Naive thymus-derived CD4-positive, alpha-beta T cell (primary cell): ENCODE measurements at regions not wholly inside any gene's neighbourhood (a gene's known extent, or its start where the extent isn't known, plus 50 kb on each side); places are given as distances from the start of the nearest gene placed in this dataset.

ENCODE experiments used
- ATAC-seq: fragments of 150-1000 bp; cut with Tn5 transposase; 2 replicates; pipeline ENCODE4 v1.10.0; 2021; ENCODE audit warnings: mild to moderate bottlenecking, moderate library complexity
- CTCF ChIA-PET: fragments of 350-600 bp; sonication (Branson Sonifier 250); formaldehyde crosslinking; loops from one replicate; lab custom pipeline; 2021; ENCODE audit warnings: antibody characterized with exemption; lab: Charles Lee
- POLR2A ChIA-PET: fragments of 350-600 bp; sonication (Branson Sonifier 250); formaldehyde crosslinking; loops from one replicate; lab custom pipeline; 2021; ENCODE audit warnings: antibody characterized with exemption, inconsistent platforms; lab: Charles Lee
- DNase-seq, 9 donors: peaks; one replicate each; pipeline versions ENCODE4 v3.0.0 to v3.0.0-alpha.2; 2020 to 2022; ENCODE audit warnings: mixed read lengths in 1 of 9
- H3K27ac ChIP-seq: one replicate; pipeline ENCODE4 v1.7.0; 2013; ENCODE audit warnings: mild to moderate bottlenecking, low read depth, low read length, moderate library complexity
- H3K27me3 ChIP-seq, 2 donors: one replicate each; pipeline ENCODE4 v1.7.0; 2013; ENCODE audit warnings: low read length in 2 of 2, mild to moderate bottlenecking in 2 of 2, moderate library complexity in 2 of 2; ENCODE audit not compliant: control insufficient read depth in 2 of 2, insufficient read depth in 2 of 2
- H3K36me3 ChIP-seq, 3 experiments: 1 replicate in 2 of 3; 2 replicates in 1 of 3; pipeline ENCODE4 v1.7.0; 2013; ENCODE audit warnings: low read length in 3 of 3, mild to moderate bottlenecking in 3 of 3, moderate library complexity in 1 of 3; ENCODE audit not compliant: insufficient read depth in 3 of 3, control insufficient read depth in 2 of 3
- H3K4me1 ChIP-seq, 2 donors: one replicate each; pipeline ENCODE4 v1.7.0; 2013; ENCODE audit warnings: low read length in 2 of 2, mild to moderate bottlenecking in 2 of 2, moderate library complexity in 1 of 2; ENCODE audit not compliant: control insufficient read depth in 2 of 2, insufficient read depth in 2 of 2
- H3K4me3 ChIP-seq: 2 replicates; pipeline ENCODE4 v1.7.0; 2013; ENCODE audit warnings: mild to moderate bottlenecking, low read length
- H3K9me3 ChIP-seq, 3 experiments: 1 replicate in 2 of 3; 2 replicates in 1 of 3; pipeline ENCODE4 v1.7.0; 2013; ENCODE audit warnings: low read length in 3 of 3; ENCODE audit not compliant: control insufficient read depth in 2 of 3
- H3K27ac Mint-ChIP-seq, 9 donors: one replicate each; pipeline ENCODE4 v1.8.0; 2020 to 2022; ENCODE audit warnings: mixed read lengths in 9 of 9, mild to moderate bottlenecking in 8 of 9, moderate library complexity in 5 of 9, inconsistent platforms in 2 of 9
- H3K27me3 Mint-ChIP-seq, 5 donors: one replicate each; pipeline ENCODE4 v1.8.0; 2021 to 2022; ENCODE audit warnings: mixed read lengths in 5 of 5, mild to moderate bottlenecking in 1 of 5
- H3K36me3 Mint-ChIP-seq, 5 donors: one replicate each; pipeline ENCODE4 v1.8.0; 2020 to 2022; ENCODE audit warnings: mixed read lengths in 5 of 5, mild to moderate bottlenecking in 3 of 5, inconsistent platforms in 1 of 5
- H3K4me1 Mint-ChIP-seq, 7 donors: one replicate each; pipeline ENCODE4 v1.8.0; 2020 to 2022; ENCODE audit warnings: mixed read lengths in 7 of 7, mild to moderate bottlenecking in 3 of 7, inconsistent platforms in 1 of 7
- H3K4me3 Mint-ChIP-seq, 10 donors: one replicate each; pipeline ENCODE4 v1.8.0; 2020 to 2022; ENCODE audit warnings: mild to moderate bottlenecking in 10 of 10, mixed read lengths in 10 of 10, moderate library complexity in 6 of 10, inconsistent platforms in 2 of 10
- H3K9me3 Mint-ChIP-seq, 11 donors: one replicate each; pipeline ENCODE4 v1.8.0; 2020 to 2022; ENCODE audit warnings: mixed read lengths in 11 of 11, mild to moderate bottlenecking in 4 of 11, inconsistent platforms in 1 of 11, moderate library complexity in 1 of 11
- intact Hi-C, 2 donors: fragments of 100-400 bp; cut with micrococcal nuclease; formaldehyde crosslinking; loops; one replicate each; pipeline ENCODE4 v1.15.1; 2023

GRCh38 chr11:71201936-71202597, 50.3 kb downstream of the SHANK2 start:
- ChIA-PET POLR2A (no interaction called here), CTCF (no interaction called here)
- no peaks in the 10 kb centered on the region for H3K9me3 Mint-ChIP-seq
- Histone ChIP-seq H3K27ac (no peak overlapping the region), H3K27me3 (no peaks in the 10 kb centered on the region), H3K4me3 (no peak overlapping the region), H3K9me3 (no peaks in the 10 kb centered on the region), H3K4me1 (no peaks in the 10 kb centered on the region), H3K36me3 (no peaks in the 10 kb centered on the region)
- no peak overlapping the region for H3K4me3 Mint-ChIP-seq
- ATAC-seq: no peak
- intact Hi-C loops: no loop called here
- no peaks in the 10 kb centered on the region for H3K36me3 Mint-ChIP-seq
- peaks cover 0 to 8% (median 0%) of the 10 kb centered on the region in 5 donors for H3K27me3 Mint-ChIP-seq
- H3K4me1 Mint-ChIP-seq: no peaks in the 10 kb centered on the region
- DNase-seq: no peak
- H3K27ac Mint-ChIP-seq: no peak overlapping the region

DNA sequence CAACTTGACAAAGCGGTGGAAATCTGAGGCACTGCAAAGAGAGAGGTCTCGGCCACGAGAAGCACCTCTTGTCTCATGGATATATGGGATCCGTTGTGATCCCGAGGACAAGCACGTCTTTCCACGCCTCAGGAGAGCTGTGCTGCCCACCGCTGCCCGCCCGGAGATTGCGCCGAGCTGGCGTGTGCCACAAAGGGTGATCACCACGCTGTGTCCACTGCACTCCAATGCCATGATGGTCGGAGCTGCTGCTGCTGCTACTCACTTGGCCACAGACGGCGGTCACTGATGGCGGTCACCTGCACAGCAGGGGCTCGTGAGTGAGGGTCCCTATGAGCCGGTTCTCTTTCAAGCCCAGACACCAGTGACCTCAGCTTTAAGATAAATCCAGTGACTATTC, 51.1 kb downstream of the SHANK2 start:
- intact Hi-C loops: no loop called here
- Mint-ChIP-seq H3K36me3 (no peaks in the 10 kb centered on the region), H3K27me3 (peaks cover 0 to 8% (median 0%) of the 10 kb centered on the region in 5 donors), H3K4me1 (no peaks in the 10 kb centered on the region), H3K27ac (no peak overlapping the region), H3K9me3 (peaks cover 0 to 2% (median 0%) of the 10 kb centered on the region in 11 donors), H3K4me3 (no peak overlapping the region)
- no peak for DNase-seq
- Histone ChIP-seq H3K27ac (no peak overlapping the region), H3K27me3 (no peaks in the 10 kb centered on the region), H3K36me3 (no peaks in the 10 kb centered on the region), H3K4me1 (no peaks in the 10 kb centered on the region), H3K9me3 (no peaks in the 10 kb centered on the region), H3K4me3 (no peak overlapping the region)
- CTCF ChIA-PET: no interaction called here
- POLR2A ChIA-PET: no interaction called here
- ATAC-seq: no peak

DNA sequence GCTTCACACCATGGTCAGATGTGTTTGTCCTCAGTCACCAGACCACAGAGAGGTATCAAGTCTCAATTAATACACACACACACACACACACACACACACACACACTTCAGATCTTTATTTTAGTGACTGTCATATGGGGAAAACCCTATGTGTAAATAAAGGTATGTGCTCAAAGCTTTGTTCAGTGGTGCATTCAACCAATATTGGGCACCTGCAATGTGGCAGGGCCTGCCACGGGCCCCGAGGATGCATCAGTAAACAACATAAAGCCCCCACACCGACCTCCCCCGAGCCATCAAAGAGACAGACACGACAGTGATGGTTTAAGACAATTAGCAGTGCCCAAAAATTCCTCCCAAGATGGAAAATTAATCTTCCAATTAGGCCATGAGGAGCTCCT, 51.6 kb downstream of the SHANK2 start:
- no peaks in the 10 kb centered on the region for H3K27me3 ChIP-seq
- ChIA-PET CTCF (no interaction called here), POLR2A (no interaction called here)
- H3K36me3 ChIP-seq: no peaks in the 10 kb centered on the region
- H3K4me1 Mint-ChIP-seq: no peaks in the 10 kb centered on the region
- H3K4me3 ChIP-seq: no peak overlapping the region
- ATAC-seq (no peak), DNase-seq (no peak)
- H3K9me3 ChIP-seq: no peaks in the 10 kb centered on the region
- no peaks in the 10 kb centered on the region for H3K36me3 Mint-ChIP-seq
- no peak overlapping the region for H3K27ac ChIP-seq
- no peak overlapping the region for H3K27ac Mint-ChIP-seq
- H3K9me3 Mint-ChIP-seq: peaks cover 0 to 2% (median 0%) of the 10 kb centered on the region in 11 donors
- no peaks in the 10 kb centered on the region for H3K4me1 ChIP-seq
- H3K4me3 Mint-ChIP-seq: no peak overlapping the region
- H3K27me3 Mint-ChIP-seq: peaks cover 0 to 8% (median 0%) of the 10 kb centered on the region in 5 donors
- intact Hi-C loops: no loop called here

DNA sequence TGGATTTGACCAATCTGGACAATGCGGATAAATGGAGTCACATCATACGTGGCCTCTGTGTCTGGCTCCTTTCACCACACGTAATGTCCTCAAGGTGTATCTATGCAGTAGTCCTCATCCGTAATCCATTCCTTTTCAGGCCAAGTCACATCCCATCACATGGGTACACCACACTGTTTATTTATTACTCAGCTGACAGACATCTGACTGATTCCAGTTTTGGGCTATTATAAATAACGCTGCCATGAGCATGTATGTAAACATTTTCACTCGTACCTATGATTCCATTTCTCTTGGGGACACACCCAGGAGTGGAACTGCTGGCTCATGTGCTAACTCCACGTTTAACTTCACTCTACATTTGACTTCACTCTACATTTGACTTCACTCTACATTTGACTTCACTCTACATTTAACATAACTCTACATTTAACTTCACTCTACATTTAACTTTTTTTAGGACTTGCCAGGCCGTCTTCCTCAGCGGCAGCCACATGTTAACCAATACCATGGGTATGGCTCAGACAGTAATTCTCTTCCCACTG, 52.1 kb downstream of the SHANK2 start:
- H3K4me3 Mint-ChIP-seq: no peak overlapping the region
- no peaks in the 10 kb centered on the region for H3K36me3 Mint-ChIP-seq
- H3K27me3 Mint-ChIP-seq: peaks cover 0 to 8% (median 0%) of the 10 kb centered on the region in 5 donors
- Histone ChIP-seq H3K4me1 (no peaks in the 10 kb centered on the region), H3K27ac (no peak overlapping the region), H3K27me3 (no peaks in the 10 kb centered on the region), H3K36me3 (no peaks in the 10 kb centered on the region), H3K4me3 (no peak overlapping the region), H3K9me3 (no peaks in the 10 kb centered on the region)
- no peaks in the 10 kb centered on the region for H3K4me1 Mint-ChIP-seq
- no peak overlapping the region for H3K27ac Mint-ChIP-seq
- intact Hi-C loops: no loop called here
- ChIA-PET CTCF (no interaction called here), POLR2A (no interaction called here)
- H3K9me3 Mint-ChIP-seq: peaks cover 0 to 2% (median 0%) of the 10 kb centered on the region in 11 donors
- ATAC-seq (no peak), DNase-seq (no peak)

DNA sequence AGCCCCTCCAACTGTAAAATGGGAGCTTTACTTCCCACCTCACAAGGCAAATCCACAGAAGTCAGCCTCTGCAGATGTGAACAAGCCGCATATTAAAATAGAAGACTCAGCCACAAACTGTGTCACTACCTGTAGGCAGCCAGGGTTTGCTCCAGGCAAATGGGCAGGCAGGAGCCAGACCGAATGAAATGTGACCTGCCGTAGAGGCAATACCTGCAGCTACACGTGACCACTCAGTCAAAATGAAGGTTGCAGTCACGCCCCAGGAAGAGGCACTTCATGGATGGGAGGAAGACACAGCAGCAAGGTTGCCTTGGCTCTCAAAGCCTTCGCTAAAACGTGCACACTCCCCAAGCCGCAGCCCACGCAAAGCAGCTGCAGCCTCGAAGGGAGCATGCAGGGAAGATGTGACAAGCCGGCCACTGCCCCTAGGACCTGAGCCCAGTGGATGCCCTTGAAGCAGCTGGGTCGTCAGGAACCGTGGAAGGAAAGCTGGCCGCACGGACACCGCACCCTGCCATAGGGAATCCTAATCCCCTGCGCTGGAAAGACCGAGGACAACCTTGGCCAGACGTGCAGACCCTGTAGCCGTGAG, 53.1 kb downstream of the SHANK2 start:
- Histone ChIP-seq H3K9me3 (no peaks in the 10 kb centered on the region), H3K27me3 (no peaks in the 10 kb centered on the region), H3K36me3 (no peaks in the 10 kb centered on the region), H3K27ac (no peak overlapping the region), H3K4me1 (no peaks in the 10 kb centered on the region), H3K4me3 (no peak overlapping the region)
- ATAC-seq (no peak), DNase-seq (no peak)
- Mint-ChIP-seq H3K27me3 (peaks cover 0 to 8% (median 0%) of the 10 kb centered on the region in 5 donors), H3K36me3 (no peaks in the 10 kb centered on the region), H3K27ac (no peak overlapping the region), H3K4me3 (no peak overlapping the region), H3K4me1 (no peaks in the 10 kb centered on the region), H3K9me3 (peaks cover 0 to 2% (median 0%) of the 10 kb centered on the region in 11 donors)
- ChIA-PET POLR2A (no interaction called here), CTCF (no interaction called here)
- intact Hi-C loops: no loop called here

DNA sequence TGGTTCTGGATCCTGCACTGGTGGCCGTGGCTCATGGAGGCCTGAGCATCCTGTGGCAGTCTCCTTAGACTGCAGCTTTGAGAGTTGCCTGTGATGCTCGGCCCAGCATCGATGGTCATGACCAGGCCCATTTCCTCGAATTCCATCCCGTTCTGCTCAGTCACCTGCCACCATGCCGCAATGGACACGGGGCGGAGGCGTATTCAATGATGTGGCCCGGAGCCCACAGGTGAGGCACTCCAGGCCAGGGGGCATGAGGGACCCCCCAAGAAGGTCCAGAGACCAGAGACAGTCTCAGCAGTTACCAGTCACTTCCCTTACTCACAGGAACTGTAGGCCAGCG, 53.6 kb downstream of the SHANK2 start:
- no peaks in the 10 kb centered on the region for H3K4me1 ChIP-seq
- H3K4me3 Mint-ChIP-seq: no peak overlapping the region
- no peaks in the 10 kb centered on the region for H3K27me3 ChIP-seq
- no peak overlapping the region for H3K27ac Mint-ChIP-seq
- ChIA-PET POLR2A (no interaction called here), CTCF (no interaction called here)
- H3K27ac ChIP-seq: no peak overlapping the region
- H3K4me3 ChIP-seq: no peak overlapping the region
- H3K4me1 Mint-ChIP-seq: no peaks in the 10 kb centered on the region
- H3K9me3 Mint-ChIP-seq: peaks cover 0 to 2% (median 0%) of the 10 kb centered on the region in 11 donors
- H3K9me3 ChIP-seq: no peaks in the 10 kb centered on the region
- peaks cover 0 to 8% (median 0%) of the 10 kb centered on the region in 5 donors for H3K27me3 Mint-ChIP-seq
- ATAC-seq (no peak), DNase-seq (no peak)
- intact Hi-C loops: no loop called here
- no peaks in the 10 kb centered on the region for H3K36me3 ChIP-seq
- H3K36me3 Mint-ChIP-seq: no peaks in the 10 kb centered on the region
